ENCODE measurements at regions not wholly inside any gene's neighbourhood (a gene's known extent, or its start where the extent isn't known, plus 50 kb on each side); places are given as distances from the start of the nearest gene placed in this dataset.

- TF ChIP-seq CTCF (conservative IDR thresholded peaks at IDR 0.05; ENCODE audit: low read length): no peak
- no peak for TF ChIP-seq EZH2phosphoT487 (IDR thresholded peaks at IDR 0.05; ENCODE audit: borderline replicate concordance)
Observed at GRCh38 chr6:134844120-134844519, 105.8 kb downstream of the ALDH8A1 start.

Measured in Loucy (cell line).